Spleen (tissue), 11 donors: ENCODE measurements at regions not wholly inside any gene's neighbourhood (a gene's known extent, or its start where the extent isn't known, plus 50 kb on each side); places are given as distances from the start of the nearest gene placed in this dataset.

Experiments
- DNase-seq: peaks from one replicate; pipeline ENCODE4 v3.0.0-alpha.2; 2020
- H3K27ac ChIP-seq, 8 donors: fragments of 200-600 bp; sonication (generic) in 7 of 8; 1 replicate in 4 of 8; 2 replicates in 4 of 8; pipeline versions ENCODE4 v1.5.0 to v1.8.0; 2016 to 2021; ENCODE audit warnings: inconsistent platforms in 4 of 8, mild to moderate bottlenecking in 4 of 8, moderate library complexity in 1 of 8
- H3K27me3 ChIP-seq, 7 donors: fragments of 200-600 bp; sonication (generic) in 6 of 7; replicated peaks in 1 of 7; 1 replicate in 4 of 7; 2 replicates in 3 of 7; pipeline versions ENCODE4 v1.5.0 to v1.8.0; 2016 to 2021; ENCODE audit warnings: inconsistent platforms in 3 of 7, mild to moderate bottlenecking in 1 of 7
- H3K36me3 ChIP-seq, 6 donors: fragments of 200-600 bp; sonication (generic) in 5 of 6; 1 replicate in 4 of 6; 2 replicates in 2 of 6; pipeline versions ENCODE4 v1.5.0 to v1.8.0; 2016 to 2021; ENCODE audit warnings: inconsistent platforms in 2 of 6
- H3K4me1 ChIP-seq, 6 donors: fragments of 200-600 bp; sonication (generic) in 5 of 6; 1 replicate in 3 of 6; 2 replicates in 3 of 6; pipeline versions ENCODE4 v1.5.0 to v1.8.0; 2016 to 2021; ENCODE audit warnings: inconsistent platforms in 3 of 6
- H3K4me3 ChIP-seq, 8 donors: fragments of 200-600 bp; sonication (generic) in 7 of 8; 1 replicate in 4 of 8; 2 replicates in 4 of 8; pipeline versions ENCODE4 v1.5.0 to v1.8.0; 2016 to 2021; ENCODE audit warnings: inconsistent platforms in 4 of 8, mild to moderate bottlenecking in 4 of 8, moderate library complexity in 2 of 8
- H3K9me3 ChIP-seq, 8 donors: fragments of 200-600 bp; sonication (generic) in 7 of 8; 1 replicate in 4 of 8; 2 replicates in 4 of 8; pipeline versions ENCODE4 v1.5.0 to v1.8.0; 2016 to 2021; ENCODE audit warnings: inconsistent platforms in 4 of 8
- CTCF ChIP-seq, 11 experiments: fragments of 200-600 bp in 7 of 11; fragments of 450-650 bp in 4 of 11; sonication (generic) in 4 of 11; IDR thresholded peaks in 8 of 11; conservative IDR thresholded peaks in 3 of 11; 1 replicate in 7 of 11; 2 replicates in 4 of 11; pipeline versions ENCODE4 v1.4.0 to v1.8.0; 2016 to 2021; ENCODE audit warnings: antibody characterized with exemption in 11 of 11, inconsistent platforms in 4 of 11, mild to moderate bottlenecking in 1 of 11
- POLR2A ChIP-seq, 3 donors: fragments of 450-650 bp; IDR thresholded peaks; one replicate each; pipeline ENCODE4 v1.5.1; 2017; ENCODE audit warnings: antibody characterized with exemption in 3 of 3, mild to moderate bottlenecking in 1 of 3
- POLR2AphosphoS5 ChIP-seq, 3 donors: sonication (generic); formaldehyde crosslinking; IDR thresholded peaks; one replicate each; pipeline ENCODE4 v1.5.1; 2017; ENCODE audit warnings: antibody characterized with exemption in 3 of 3
- WGBS, 5 donors: extraction: QIAGEN DNeasy Blood & Tissue Kit in 3 of 5; methylation state at CpG; one replicate each; pipeline versions ENCODE4 v1.1.5 to v1.1.7; 2013 to 2018; 5-methylcytosine and 5-hydroxymethylcytosine counted together
- intact Hi-C: fragments of 100-400 bp; cut with DNase I; formaldehyde crosslinking; loops from one replicate; pipeline ENCODE4 v1.15.0; 2023; ENCODE audit warnings: low total_unique reads
- donor health status: healthy with polysubstance abuse.
- donor health status: DM: no; HTN: no; CAD: no; lungs with moderate emphysema.
- donor health status: DM: no; HTN: no; CAD: no.
- donor health status: Bipolar disorder and iron deficiency.
- donor health status: healthy.
- donor health status: DM: no; HTN: no; CAD: no.
- donor health status: DM: yes; HTN: yes; CAD: no.

GRCh38 chr9:118558026-118558425 is 811.2 kb downstream of the BRINP1 start:
- Histone ChIP-seq H3K27ac (no peak overlapping the region), H3K4me3 (no peak overlapping the region), H3K4me1 (no peaks in the 10 kb centered on the region), H3K9me3 (peaks cover 0 to 10% (median 0%) of the 10 kb centered on the region in 8 donors), H3K27me3 (no peaks in the 10 kb centered on the region), H3K36me3 (no peaks in the 10 kb centered on the region)
- no peak for TF ChIP-seq POLR2AphosphoS5 (IDR thresholded peaks at IDR 0.05)
- no peak for TF ChIP-seq CTCF (IDR thresholded peaks at IDR 0.05 in 8 of 11, conservative IDR thresholded peaks at IDR 0.05 in 3 of 11)
- TF ChIP-seq POLR2A (IDR thresholded peaks at IDR 0.05), result no peak
- DNase-seq, result no peak
- 83 to 97% (median 88%) methylated on average over 1 of the region's 1 CpG for WGBS, 5 donors
- intact Hi-C loops, result no loop called here

- H3K4me3 ChIP-seq, result no peak overlapping the region
- no peaks in the 10 kb centered on the region for H3K27me3 ChIP-seq
- H3K27ac ChIP-seq, result no peak overlapping the region
- DNase-seq, result no peak
- no peaks in the 10 kb centered on the region for H3K36me3 ChIP-seq
- TF ChIP-seq POLR2AphosphoS5 (IDR thresholded peaks at IDR 0.05) (no peak), POLR2A (IDR thresholded peaks at IDR 0.05) (no peak), CTCF (IDR thresholded peaks at IDR 0.05 in 8 of 11, conservative IDR thresholded peaks at IDR 0.05 in 3 of 11) (no peak)
- intact Hi-C loops, result no loop called here
- no peaks in the 10 kb centered on the region for H3K4me1 ChIP-seq
- peaks cover 0 to 10% (median 0%) of the 10 kb centered on the region in 8 donors for H3K9me3 ChIP-seq
Measured at GRCh38 chr9:118558891-118559290, 810.3 kb downstream of the BRINP1 start.

- Histone ChIP-seq H3K27me3 (no peaks in the 10 kb centered on the region), H3K4me3 (no peak overlapping the region), H3K36me3 (no peaks in the 10 kb centered on the region), H3K4me1 (no peaks in the 10 kb centered on the region), H3K27ac (no peak overlapping the region), H3K9me3 (peaks cover 0 to 8% (median 0%) of the 10 kb centered on the region in 8 donors)
- no peak for TF ChIP-seq POLR2AphosphoS5 (IDR thresholded peaks at IDR 0.05)
- no peak for TF ChIP-seq CTCF (IDR thresholded peaks at IDR 0.05 in 8 of 11, conservative IDR thresholded peaks at IDR 0.05 in 3 of 11)
- no peak for TF ChIP-seq POLR2A (IDR thresholded peaks at IDR 0.05)
- intact Hi-C loops, result no loop called here
- 65 to 83% (median 81%) methylated on average over 3 of the region's 3 CpGs for WGBS, 5 donors
- DNase-seq, result no peak
Measured at GRCh38 chr9:118561051-118561450, 808.2 kb downstream of the BRINP1 start.

GRCh38 chr9:118563677-118564076 is 805.6 kb downstream of the BRINP1 start:
- Histone ChIP-seq H3K4me3 (no peak overlapping the region), H3K36me3 (no peaks in the 10 kb centered on the region), H3K27me3 (no peaks in the 10 kb centered on the region), H3K9me3 (no peaks in the 10 kb centered on the region), H3K4me1 (no peaks in the 10 kb centered on the region), H3K27ac (no peak overlapping the region)
- no peak for DNase-seq
- intact Hi-C loops, result no loop called here
- TF ChIP-seq CTCF (IDR thresholded peaks at IDR 0.05 in 8 of 11, conservative IDR thresholded peaks at IDR 0.05 in 3 of 11), result no peak
- no peak for TF ChIP-seq POLR2A (IDR thresholded peaks at IDR 0.05)
- no peak for TF ChIP-seq POLR2AphosphoS5 (IDR thresholded peaks at IDR 0.05)
- WGBS, 5 donors, result 59 to 75% (median 67%) methylated on average over 2 of the region's 2 CpGs
